Esophagus squamous epithelium (tissue), 4 donors: ENCODE measurements at regions not wholly inside any gene's neighbourhood (a gene's known extent, or its start where the extent isn't known, plus 50 kb on each side); places are given as distances from the start of the nearest gene placed in this dataset.

Experiments
- POLR2A ChIP-seq, 4 donors: fragments of 450-650 bp; IDR thresholded peaks; one replicate each; pipeline ENCODE4 v1.6.1; 2017; ENCODE audit warnings: antibody characterized with exemption in 4 of 4, mild to moderate bottlenecking in 4 of 4, moderate library complexity in 3 of 4
- TF ChIP-seq, protein P1 (sequence below), 6 experiments: fragments of 450-650 bp in 4 of 6; fragments of 200-600 bp in 2 of 6; sonication (generic) in 2 of 6; IDR thresholded peaks; one replicate each; pipeline ENCODE4 v1.5.1; 2016 to 2019; ENCODE audit warnings: antibody characterized with exemption in 6 of 6, mild to moderate bottlenecking in 4 of 6, moderate library complexity in 4 of 6

DNA sequence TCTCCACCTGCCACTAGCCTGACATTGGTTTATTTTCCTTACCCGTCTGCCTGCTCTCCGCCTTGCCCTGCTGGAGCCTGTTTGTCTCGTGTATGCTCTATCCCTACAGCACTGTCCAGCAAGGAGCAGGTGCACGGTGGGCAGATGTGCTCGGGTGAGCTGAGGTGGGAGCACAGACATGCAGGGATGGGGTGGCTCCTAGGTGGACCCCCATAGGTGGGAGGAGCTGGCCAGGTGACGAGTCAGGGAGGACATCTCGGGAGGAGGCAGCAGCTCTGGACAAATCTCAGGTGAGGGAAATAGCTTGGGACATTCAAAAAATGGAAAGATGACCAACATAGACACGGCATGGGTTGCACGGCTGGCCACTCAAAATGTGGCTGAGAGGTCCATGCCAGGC, 89.2 kb upstream of the SHANK2 start:
- TF ChIP-seq, protein P1, sequence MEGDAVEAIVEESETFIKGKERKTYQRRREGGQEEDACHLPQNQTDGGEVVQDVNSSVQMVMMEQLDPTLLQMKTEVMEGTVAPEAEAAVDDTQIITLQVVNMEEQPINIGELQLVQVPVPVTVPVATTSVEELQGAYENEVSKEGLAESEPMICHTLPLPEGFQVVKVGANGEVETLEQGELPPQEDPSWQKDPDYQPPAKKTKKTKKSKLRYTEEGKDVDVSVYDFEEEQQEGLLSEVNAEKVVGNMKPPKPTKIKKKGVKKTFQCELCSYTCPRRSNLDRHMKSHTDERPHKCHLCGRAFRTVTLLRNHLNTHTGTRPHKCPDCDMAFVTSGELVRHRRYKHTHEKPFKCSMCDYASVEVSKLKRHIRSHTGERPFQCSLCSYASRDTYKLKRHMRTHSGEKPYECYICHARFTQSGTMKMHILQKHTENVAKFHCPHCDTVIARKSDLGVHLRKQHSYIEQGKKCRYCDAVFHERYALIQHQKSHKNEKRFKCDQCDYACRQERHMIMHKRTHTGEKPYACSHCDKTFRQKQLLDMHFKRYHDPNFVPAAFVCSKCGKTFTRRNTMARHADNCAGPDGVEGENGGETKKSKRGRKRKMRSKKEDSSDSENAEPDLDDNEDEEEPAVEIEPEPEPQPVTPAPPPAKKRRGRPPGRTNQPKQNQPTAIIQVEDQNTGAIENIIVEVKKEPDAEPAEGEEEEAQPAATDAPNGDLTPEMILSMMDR (IDR thresholded peaks at IDR 0.05): no peak
- TF ChIP-seq POLR2A (IDR thresholded peaks at IDR 0.05): no peak
